ENCODE measurements at regions not wholly inside any gene's neighbourhood (a gene's known extent, or its start where the extent isn't known, plus 50 kb on each side); places are given as distances from the start of the nearest gene placed in this dataset.

- Mint-ChIP-seq H3K9me3 (no peaks in the 10 kb centered on the region), H3K27ac (no peak overlapping the region), H3K4me1 (no peaks in the 10 kb centered on the region), H3K4me3 (no peak overlapping the region), H3K36me3 (no peaks in the 10 kb centered on the region), H3K27me3 (ENCODE audit: insufficient read depth, low read depth) (no peaks in the 10 kb centered on the region)
- DNase-seq (ENCODE audit: low spot score): no peak
- H3K4me2 ChIP-seq: no peak overlapping the region
- no peaks in the 10 kb centered on the region for H3K79me2 ChIP-seq (ENCODE audit: low read depth)
- no peak overlapping the region for H3K4me3 ChIP-seq
- H3F3A ChIP-seq (ENCODE audit: low read depth): no peaks in the 10 kb centered on the region
- TF ChIP-seq CTCF (IDR thresholded peaks at IDR 0.05): no peak
- no peak for TF ChIP-seq EZH2 (IDR thresholded peaks at IDR 0.05)
- TF ChIP-seq EZH2phosphoT487 (IDR thresholded peaks at IDR 0.05): no peak
- no peaks in the 10 kb centered on the region for H3K9me3 ChIP-seq (ENCODE audit: low read depth)
- no peaks in the 10 kb centered on the region for H3K36me3 ChIP-seq
- H3K9ac ChIP-seq: no peak overlapping the region
- H4K20me1 ChIP-seq (ENCODE audit: low read depth): no peaks in the 10 kb centered on the region
- no peaks in the 10 kb centered on the region for H3K27me3 ChIP-seq
- H3K4me1 ChIP-seq: peaks cover 19% of the 10 kb centered on the region
- no peak overlapping the region for H2AFZ ChIP-seq (replicated peaks)
- H3K27ac ChIP-seq: no peak overlapping the region
These were observed 789.9 kb upstream of the C9orf72 start for GRCh38 chr9:28363151-28363562.

GRCh38 chr9:28365020-28365640 lies 791.8 kb upstream of the C9orf72 start:
- H3K4me2 ChIP-seq: no peak overlapping the region
- no peaks in the 10 kb centered on the region for H3K27me3 ChIP-seq
- Mint-ChIP-seq H3K4me1 (no peaks in the 10 kb centered on the region), H3K27ac (no peak overlapping the region), H3K4me3 (no peak overlapping the region), H3K36me3 (no peaks in the 10 kb centered on the region), H3K9me3 (no peaks in the 10 kb centered on the region), H3K27me3 (ENCODE audit: insufficient read depth, low read depth) (no peaks in the 10 kb centered on the region)
- no peaks in the 10 kb centered on the region for H3F3A ChIP-seq (ENCODE audit: low read depth)
- no peak overlapping the region for H3K9ac ChIP-seq
- TF ChIP-seq CTCF (IDR thresholded peaks at IDR 0.05) (peak; percentile 37), EZH2phosphoT487 (IDR thresholded peaks at IDR 0.05) (no peak), EZH2 (IDR thresholded peaks at IDR 0.05) (no peak)
- H3K36me3 ChIP-seq: no peaks in the 10 kb centered on the region
- H2AFZ ChIP-seq (replicated peaks): peak overlapping the region; percentile 80
- no peak overlapping the region for H3K27ac ChIP-seq
- no peaks in the 10 kb centered on the region for H3K9me3 ChIP-seq (ENCODE audit: low read depth)
- H4K20me1 ChIP-seq (ENCODE audit: low read depth): no peaks in the 10 kb centered on the region
- no peaks in the 10 kb centered on the region for H3K79me2 ChIP-seq (ENCODE audit: low read depth)
- peak; percentile 52 for DNase-seq (ENCODE audit: low spot score)
- H3K4me3 ChIP-seq: no peak overlapping the region
- peaks cover 19% of the 10 kb centered on the region for H3K4me1 ChIP-seq

- no peaks in the 10 kb centered on the region for H3K27me3 Mint-ChIP-seq (ENCODE audit: insufficient read depth, low read depth)
- H3K4me1 ChIP-seq: peaks cover 19% of the 10 kb centered on the region
- H3K4me2 ChIP-seq: no peak overlapping the region
- H3F3A ChIP-seq (ENCODE audit: low read depth): no peaks in the 10 kb centered on the region
- H3K79me2 ChIP-seq (ENCODE audit: low read depth): no peaks in the 10 kb centered on the region
- no peaks in the 10 kb centered on the region for H3K36me3 Mint-ChIP-seq
- no peak for DNase-seq (ENCODE audit: low spot score)
- H3K4me1 Mint-ChIP-seq: no peaks in the 10 kb centered on the region
- H3K9ac ChIP-seq: no peak overlapping the region
- H3K9me3 Mint-ChIP-seq: no peaks in the 10 kb centered on the region
- no peak overlapping the region for H3K4me3 ChIP-seq
- H2AFZ ChIP-seq (replicated peaks): peak overlapping the region; percentile 80
- no peaks in the 10 kb centered on the region for H4K20me1 ChIP-seq (ENCODE audit: low read depth)
- H3K27me3 ChIP-seq: no peaks in the 10 kb centered on the region
- no peak overlapping the region for H3K27ac Mint-ChIP-seq
- no peak overlapping the region for H3K4me3 Mint-ChIP-seq
- TF ChIP-seq CTCF (IDR thresholded peaks at IDR 0.05): no peak
- no peak for TF ChIP-seq EZH2 (IDR thresholded peaks at IDR 0.05)
- no peak for TF ChIP-seq EZH2phosphoT487 (IDR thresholded peaks at IDR 0.05)
- H3K9me3 ChIP-seq (ENCODE audit: low read depth): no peaks in the 10 kb centered on the region
- no peak overlapping the region for H3K27ac ChIP-seq
- H3K36me3 ChIP-seq: no peaks in the 10 kb centered on the region
These were observed 792.4 kb upstream of the C9orf72 start for GRCh38 chr9:28365728-28366127.

Data from neural progenitor cell (in vitro differentiated cells).